K562 (cell line): ENCODE measurements at regions not wholly inside any gene's neighbourhood (a gene's known extent, or its start where the extent isn't known, plus 50 kb on each side); places are given as distances from the start of the nearest gene placed in this dataset.
A peak's percentile ranks its signal among the peaks of the same experiment; 100 is the strongest.

Source experiments
- ATAC-seq: fragments of 200-7000 bp; cut with Tn5 transposase; 3 replicates; pipeline ENCODE4 v1.9.1; 2020; ENCODE audit warnings: moderate library complexity
- BruUV-seq: library from RNA; stranded (reverse); fragments of 400-500 nt; replicated peaks from 2 replicates; lab custom pipeline; 2021; lab: Mats Ljungman, UMichigan
- CTCF ChIA-PET: fragments of 300-600 bp; formaldehyde crosslinking; extraction: SDS; loops from one replicate; lab custom pipeline; 2021; ENCODE audit warnings: low intra/inter-chr PET ratio; lab: Yijun Ruan, JAX
- POLR2A ChIA-PET: fragments of 300-600, 350-650 bp; sonication (Branson Sonifier 250); formaldehyde crosslinking; extraction: SDS; loops from one replicate; lab custom pipeline; 2021; ENCODE audit warnings: antibody characterized with exemption, inconsistent platforms; lab: Yijun Ruan, JAX
- DNase-seq, 4 experiments: peaks; one replicate each; pipeline versions ENCODE4 v3.0.0 to v3.0.0-alpha.2; 2011 to 2018; ENCODE audit warnings: low spot score in 3 of 4, mixed read lengths in 3 of 4; ENCODE audit errors: extremely low read depth in 1 of 4
- FAIRE-seq: peaks from 2 replicates; lab custom pipeline; 2011; peaks lifted over from hg19 to GRCh38; lab: Jason Lieb, UNC
- H2AFZ ChIP-seq: 2 replicates; pipeline ENCODE4 v1.6.0; 2011; ENCODE audit warnings: low read depth, low read length, control low read depth, inconsistent platforms
- H3K27ac ChIP-seq: fragments of 200-600 bp; 3 replicates; pipeline ENCODE4 v1.8.0; 2011; ENCODE audit warnings: low read depth, mild to moderate bottlenecking, control low read depth, inconsistent platforms, low read length, moderate library complexity, mixed read lengths; ENCODE audit errors: extremely low read depth
- H3K27me3 ChIP-seq, 2 experiments: fragments of 300-600 bp in 1 of 2; 2 replicates in 1 of 2; 3 replicates in 1 of 2; pipeline versions ENCODE4 v1.6.0 to v1.8.0; 2011; ENCODE audit warnings: inconsistent platforms in 2 of 2, low read length in 2 of 2, mild to moderate bottlenecking in 1 of 2, mixed read lengths in 1 of 2, moderate library complexity in 1 of 2; ENCODE audit not compliant: control insufficient read depth in 2 of 2, insufficient read depth in 2 of 2
- H3K36me3 ChIP-seq: fragments of 300-600 bp; 3 replicates; pipeline ENCODE4 v1.8.0; 2011; ENCODE audit warnings: mild to moderate bottlenecking, low read length, inconsistent platforms; ENCODE audit not compliant: control insufficient read depth, insufficient read depth
- H3K4me1 ChIP-seq, 2 experiments: fragments of 200-600 bp in 1 of 2; replicated peaks in 1 of 2; 2 replicates in 1 of 2; 3 replicates in 1 of 2; pipeline versions ENCODE4 v1.5.1 to v1.8.0; 2011; ENCODE audit warnings: inconsistent platforms in 2 of 2, low read length in 2 of 2, mild to moderate bottlenecking in 1 of 2, mixed read lengths in 1 of 2, moderate library complexity in 1 of 2; ENCODE audit not compliant: control insufficient read depth in 2 of 2, insufficient read depth in 2 of 2
- H3K4me2 ChIP-seq: 2 replicates; pipeline ENCODE4 v1.6.1; 2011; ENCODE audit warnings: low read length, control low read depth, inconsistent platforms, mixed read lengths; ENCODE audit not compliant: insufficient read depth
- H3K4me3 ChIP-seq: fragments of 200-600 bp; sonication (generic), shearing (Covaris generic); 2 replicates; pipeline ENCODE4 v1.5.1; 2016; ENCODE audit warnings: control low read depth, inconsistent platforms
- H3K79me2 ChIP-seq: fragments of 200-600 bp; 3 replicates; pipeline ENCODE4 v1.8.0; 2011; ENCODE audit warnings: low read length, inconsistent platforms; ENCODE audit not compliant: control insufficient read depth, insufficient read depth
- H3K9ac ChIP-seq, 2 experiments: 2 replicates each; pipeline versions ENCODE4 v1.6.0 to v1.6.1; 2011; ENCODE audit warnings: low read depth in 2 of 2, low read length in 2 of 2, control low read depth in 1 of 2, inconsistent platforms in 1 of 2, mild to moderate bottlenecking in 1 of 2, mixed read lengths in 1 of 2; ENCODE audit not compliant: insufficient read depth in 1 of 2
- H3K9me1 ChIP-seq: one replicate; pipeline ENCODE4 v1.6.0; 2011; ENCODE audit warnings: inconsistent platforms, mild to moderate bottlenecking, low read length, moderate library complexity; ENCODE audit not compliant: control insufficient read depth, insufficient read depth
- H3K9me3 ChIP-seq: replicated peaks from 2 replicates; pipeline ENCODE4 v1.5.1; 2011; ENCODE audit warnings: low read depth, low read length, inconsistent platforms; ENCODE audit not compliant: control insufficient read depth, insufficient read depth
- H4K20me1 ChIP-seq: replicated peaks from 2 replicates; pipeline ENCODE4 v1.6.1; 2011; ENCODE audit warnings: low read length, inconsistent platforms, mixed read lengths; ENCODE audit not compliant: control insufficient read depth, insufficient read depth
- CTCF ChIP-seq, 3 experiments: IDR thresholded peaks in 2 of 3; conservative IDR thresholded peaks in 1 of 3; 2 replicates each; pipeline ENCODE4 v1.5.1; 2011 to 2012; ENCODE audit warnings: low read length in 3 of 3, mild to moderate bottlenecking in 3 of 3, control low read depth in 2 of 3, improper control_type of control experiment in 1 of 3, inconsistent platforms in 1 of 3, low read depth in 1 of 3, mixed read lengths in 1 of 3, moderate library complexity in 1 of 3; ENCODE audit not compliant: insufficient read depth in 2 of 3
- PCBP1 ChIP-seq: fragments of 200-400 bp; formaldehyde crosslinking; IDR thresholded peaks from 2 replicates; pipeline ENCODE4 v1.6.1; 2018; ENCODE audit warnings: mild to moderate bottlenecking, low read depth, low read length; ENCODE audit not compliant: poor library complexity, severe bottlenecking
- RAD21 ChIP-seq, 2 experiments: fragments of 250-450 bp in 1 of 2; fragments of 450-650 bp in 1 of 2; sonication (Bioruptor Pico) in 1 of 2; formaldehyde crosslinking in 1 of 2; IDR thresholded peaks in 1 of 2; conservative IDR thresholded peaks in 1 of 2; 2 replicates each; pipeline versions ENCODE4 v1.4.0 to v1.8.0; 2020 to 2022; ENCODE audit warnings: mild to moderate bottlenecking in 2 of 2, moderate library complexity in 1 of 2
- SNRNP70 ChIP-seq: fragments of 200-400 bp; formaldehyde crosslinking; optimal IDR thresholded peaks from 2 replicates; pipeline ENCODE3; 2017; ENCODE audit warnings: low read depth, low read length
- WGBS: fragments of 100-300 bp; shearing (Covaris generic); methylation state at CpG from one replicate; pipeline ENCODE4 v1.1.6; 2016; ENCODE audit warnings: low coverage, mixed read lengths; ENCODE audit not compliant: insufficient coverage; ENCODE audit errors: missing lambda C conversion rate; 5-methylcytosine and 5-hydroxymethylcytosine counted together
- in situ Hi-C: fragments of 300-500 bp; cut with MboI; formaldehyde crosslinking; loops from 4 replicates; pipeline ENCODE4 v1.15.0; 2018; ENCODE audit warnings: inconsistent platforms, mixed read lengths
- intact Hi-C: fragments of 100-400 bp; cut with micrococcal nuclease; formaldehyde crosslinking; loops from 2 replicates; pipeline ENCODE4 v1.14.2; 2022
- TF ChIP-seq, protein P1 (sequence below), 3 experiments: fragments of 200-800 bp in 1 of 3; fragments of 250-450 bp in 1 of 3; fragments of 450-650 bp in 1 of 3; sonication (Bioruptor Pico) in 1 of 3; sonication (Bioruptor generic) in 1 of 3; formaldehyde crosslinking in 1 of 3; IDR thresholded peaks; 2 replicates each; pipeline versions ENCODE4 v1.6.1 to v1.8.0; 2016 to 2022; ENCODE audit warnings: mild to moderate bottlenecking in 2 of 3, missing genetic modification characterization in 2 of 3, missing compliant biosample characterization in 1 of 3, moderate library complexity in 1 of 3
- TF ChIP-seq, protein P2 (sequence below), 2 experiments: fragments of 450-650 bp; formaldehyde crosslinking in 1 of 2; IDR thresholded peaks; 2 replicates each; pipeline versions ENCODE4 v1.4.0 to v1.6.1; 2014 to 2020; ENCODE audit warnings: mild to moderate bottlenecking in 2 of 2, borderline replicate concordance in 1 of 2, low read depth in 1 of 2

DNA sequence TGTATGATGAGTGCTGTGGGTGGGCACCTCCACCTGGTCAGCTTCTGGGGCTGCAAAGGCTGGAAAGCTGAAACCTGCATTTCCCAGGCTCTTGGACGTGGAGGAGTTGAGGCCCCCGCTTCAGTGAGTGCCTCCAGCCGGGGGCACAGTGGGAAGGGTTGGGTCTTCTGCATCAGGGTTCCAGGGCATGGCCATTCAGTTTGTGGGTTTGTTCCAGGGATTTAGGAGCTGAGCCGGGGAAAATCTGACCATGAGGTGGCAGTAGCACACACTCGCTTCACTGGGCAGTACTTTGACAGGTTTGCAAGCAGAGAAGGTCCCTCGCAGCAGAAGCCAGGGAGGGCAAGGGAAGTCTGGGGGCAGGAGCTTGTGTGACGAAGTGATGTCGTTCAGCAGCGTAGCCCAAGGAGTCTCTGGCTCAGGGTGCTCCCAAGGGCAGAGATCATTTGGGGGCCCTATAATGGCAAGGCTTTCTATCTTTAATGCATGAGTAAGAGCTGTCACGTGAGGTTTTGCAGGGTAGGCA, 69.5 kb upstream of the SULF2 start:
- no TSS peak for BruUV-seq
- 2% methylated on average over 9 of the region's 10 CpGs for WGBS
- Histone ChIP-seq H3K9me1 (no peaks in the 10 kb centered on the region), H3K36me3 (no peaks in the 10 kb centered on the region), H3K9ac (no peak overlapping the region), H3K4me2 (no peak overlapping the region), H3K9me3 (no peaks in the 10 kb centered on the region), H4K20me1 (no peaks in the 10 kb centered on the region; the same call in 1 of the 2 replicates), H2AFZ (no peak overlapping the region), H3K27me3 (peaks cover 2 to 36% of the 10 kb centered on the region in 2 experiments; a peak in 4 of 5 replicates), H3K27ac (no peak overlapping the region), H3K79me2 (no peaks in the 10 kb centered on the region)
- intact Hi-C loops (no loop called here), in situ Hi-C loops (no loop called here)
- FAIRE-seq (peak; percentile 74), DNase-seq (peak in 3 of 4 experiments; percentile 18 to 43 (median 43)), ATAC-seq (peak; percentile 81)
- POLR2A ChIA-PET = no interaction called here
- TF ChIP-seq, protein P1, sequence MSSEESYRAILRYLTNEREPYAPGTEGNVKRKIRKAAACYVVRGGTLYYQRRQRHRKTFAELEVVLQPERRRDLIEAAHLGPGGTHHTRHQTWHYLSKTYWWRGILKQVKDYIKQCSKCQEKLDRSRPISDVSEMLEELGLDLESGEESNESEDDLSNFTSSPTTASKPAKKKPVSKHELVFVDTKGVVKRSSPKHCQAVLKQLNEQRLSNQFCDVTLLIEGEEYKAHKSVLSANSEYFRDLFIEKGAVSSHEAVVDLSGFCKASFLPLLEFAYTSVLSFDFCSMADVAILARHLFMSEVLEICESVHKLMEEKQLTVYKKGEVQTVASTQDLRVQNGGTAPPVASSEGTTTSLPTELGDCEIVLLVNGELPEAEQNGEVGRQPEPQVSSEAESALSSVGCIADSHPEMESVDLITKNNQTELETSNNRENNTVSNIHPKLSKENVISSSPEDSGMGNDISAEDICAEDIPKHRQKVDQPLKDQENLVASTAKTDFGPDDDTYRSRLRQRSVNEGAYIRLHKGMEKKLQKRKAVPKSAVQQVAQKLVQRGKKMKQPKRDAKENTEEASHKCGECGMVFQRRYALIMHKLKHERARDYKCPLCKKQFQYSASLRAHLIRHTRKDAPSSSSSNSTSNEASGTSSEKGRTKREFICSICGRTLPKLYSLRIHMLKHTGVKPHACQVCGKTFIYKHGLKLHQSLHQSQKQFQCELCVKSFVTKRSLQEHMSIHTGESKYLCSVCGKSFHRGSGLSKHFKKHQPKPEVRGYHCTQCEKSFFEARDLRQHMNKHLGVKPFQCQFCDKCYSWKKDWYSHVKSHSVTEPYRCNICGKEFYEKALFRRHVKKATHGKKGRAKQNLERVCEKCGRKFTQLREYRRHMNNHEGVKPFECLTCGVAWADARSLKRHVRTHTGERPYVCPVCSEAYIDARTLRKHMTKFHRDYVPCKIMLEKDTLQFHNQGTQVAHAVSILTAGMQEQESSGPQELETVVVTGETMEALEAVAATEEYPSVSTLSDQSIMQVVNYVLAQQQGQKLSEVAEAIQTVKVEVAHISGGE (CRISPR knock-in tag; IDR thresholded peaks at IDR 0.05) = peak in 1 of 3 experiments; percentile 55; a peak in 1 of 6 replicates
- TF ChIP-seq RAD21 (CRISPR knock-in tag; conservative IDR thresholded peaks at IDR 0.05 in 1 of 2, IDR thresholded peaks at IDR 0.05 in 1 of 2) (peak in 1 of 2 experiments; percentile 61; a peak in 3 of 4 replicates), PCBP1 (no peak), CTCF (IDR thresholded peaks at IDR 0.05 in 2 of 3, conservative IDR thresholded peaks at IDR 0.05 in 1 of 3; ENCODE audit: insufficient read depth in 2 of 3, low read depth in 1 of 3, low read length in 3 of 3) (peak; percentile 46 to 51 (median 46)), SNRNP70 (no peak)
- TF ChIP-seq, protein P2, sequence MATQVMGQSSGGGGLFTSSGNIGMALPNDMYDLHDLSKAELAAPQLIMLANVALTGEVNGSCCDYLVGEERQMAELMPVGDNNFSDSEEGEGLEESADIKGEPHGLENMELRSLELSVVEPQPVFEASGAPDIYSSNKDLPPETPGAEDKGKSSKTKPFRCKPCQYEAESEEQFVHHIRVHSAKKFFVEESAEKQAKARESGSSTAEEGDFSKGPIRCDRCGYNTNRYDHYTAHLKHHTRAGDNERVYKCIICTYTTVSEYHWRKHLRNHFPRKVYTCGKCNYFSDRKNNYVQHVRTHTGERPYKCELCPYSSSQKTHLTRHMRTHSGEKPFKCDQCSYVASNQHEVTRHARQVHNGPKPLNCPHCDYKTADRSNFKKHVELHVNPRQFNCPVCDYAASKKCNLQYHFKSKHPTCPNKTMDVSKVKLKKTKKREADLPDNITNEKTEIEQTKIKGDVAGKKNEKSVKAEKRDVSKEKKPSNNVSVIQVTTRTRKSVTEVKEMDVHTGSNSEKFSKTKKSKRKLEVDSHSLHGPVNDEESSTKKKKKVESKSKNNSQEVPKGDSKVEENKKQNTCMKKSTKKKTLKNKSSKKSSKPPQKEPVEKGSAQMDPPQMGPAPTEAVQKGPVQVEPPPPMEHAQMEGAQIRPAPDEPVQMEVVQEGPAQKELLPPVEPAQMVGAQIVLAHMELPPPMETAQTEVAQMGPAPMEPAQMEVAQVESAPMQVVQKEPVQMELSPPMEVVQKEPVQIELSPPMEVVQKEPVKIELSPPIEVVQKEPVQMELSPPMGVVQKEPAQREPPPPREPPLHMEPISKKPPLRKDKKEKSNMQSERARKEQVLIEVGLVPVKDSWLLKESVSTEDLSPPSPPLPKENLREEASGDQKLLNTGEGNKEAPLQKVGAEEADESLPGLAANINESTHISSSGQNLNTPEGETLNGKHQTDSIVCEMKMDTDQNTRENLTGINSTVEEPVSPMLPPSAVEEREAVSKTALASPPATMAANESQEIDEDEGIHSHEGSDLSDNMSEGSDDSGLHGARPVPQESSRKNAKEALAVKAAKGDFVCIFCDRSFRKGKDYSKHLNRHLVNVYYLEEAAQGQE (IDR thresholded peaks at IDR 0.05; ENCODE audit: borderline replicate concordance) = 0 out of 2 replicates have a peak, but pooled peaks have one; percentile 25
- TF ChIP-seq, protein P2 (CRISPR knock-in tag; IDR thresholded peaks at IDR 0.05; ENCODE audit: low read depth) = no peak
- TF ChIP-seq, all 486 proteins: peak for 4
- CTCF ChIA-PET = no interaction called here
- H3K4me1 ChIP-seq = no peaks in the 10 kb centered on the region
- H3K4me3 ChIP-seq = no peak overlapping the region
